GM12872 (cell line): ENCODE measurements at regions not wholly inside any gene's neighbourhood (a gene's known extent, or its start where the extent isn't known, plus 50 kb on each side); places are given as distances from the start of the nearest gene placed in this dataset.

ENCODE experiments used
- CTCF ChIP-seq: IDR thresholded peaks from 3 replicates; pipeline ENCODE4 v1.5.1; 2011; ENCODE audit warnings: low read depth, mild to moderate bottlenecking, low read length, moderate library complexity; ENCODE audit not compliant: insufficient read depth

DNA sequence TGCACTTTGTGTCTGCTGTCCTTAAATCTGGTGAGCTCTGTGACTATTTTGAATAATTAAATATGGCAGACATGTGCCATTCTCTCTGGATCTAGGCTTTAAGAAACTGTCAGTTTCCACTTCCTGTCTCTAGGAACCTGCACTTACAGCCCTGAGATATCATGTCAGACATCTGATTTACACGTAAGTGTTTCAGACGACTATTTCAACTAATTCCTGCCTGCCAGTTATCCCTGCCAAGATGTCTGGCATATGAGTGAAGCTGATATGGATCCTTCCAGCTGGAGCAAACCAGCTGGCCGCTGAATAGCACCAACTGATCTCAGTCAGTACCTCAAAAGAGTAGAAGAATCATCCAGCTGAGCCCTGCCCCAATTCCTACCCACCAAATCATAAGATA, 362.2 kb upstream of the SMIM30 start:
- no peak for TF ChIP-seq CTCF

DNA sequence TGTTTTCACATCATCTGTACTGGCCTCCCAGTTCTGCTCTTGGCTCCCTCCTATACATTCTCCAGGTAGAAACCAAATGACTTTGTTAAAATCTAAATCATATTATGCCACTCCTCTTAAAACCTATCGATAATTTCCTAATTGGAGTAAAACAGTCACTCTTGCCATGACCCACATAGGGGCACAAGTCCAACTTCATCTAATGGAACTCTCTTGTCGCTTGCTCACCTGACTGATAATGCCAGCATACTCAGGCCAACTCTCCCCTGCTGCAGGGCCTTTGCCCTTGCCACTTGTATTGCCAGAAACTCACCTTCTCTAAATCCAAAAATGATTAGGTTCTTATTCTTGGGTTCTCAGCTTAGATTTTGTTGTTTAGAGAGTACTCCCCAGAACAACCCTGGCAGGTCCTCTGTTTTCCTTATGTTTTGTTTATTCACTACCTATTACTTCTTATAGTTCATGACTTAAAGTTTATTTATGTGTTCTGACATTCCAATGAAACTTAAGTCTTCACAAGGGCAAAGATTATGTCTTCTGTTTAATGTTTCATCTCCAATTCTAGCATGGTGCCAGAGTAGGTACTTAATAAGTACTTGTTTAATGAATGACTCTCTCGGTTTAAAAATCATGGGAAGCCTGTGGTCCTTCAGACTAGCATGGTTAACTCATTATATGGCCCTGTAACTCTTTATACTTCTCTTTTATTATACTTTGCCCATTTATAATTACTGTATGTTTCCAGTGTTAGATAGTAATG, 345.9 kb upstream of the SMIM30 start:
- no peak for TF ChIP-seq CTCF

DNA sequence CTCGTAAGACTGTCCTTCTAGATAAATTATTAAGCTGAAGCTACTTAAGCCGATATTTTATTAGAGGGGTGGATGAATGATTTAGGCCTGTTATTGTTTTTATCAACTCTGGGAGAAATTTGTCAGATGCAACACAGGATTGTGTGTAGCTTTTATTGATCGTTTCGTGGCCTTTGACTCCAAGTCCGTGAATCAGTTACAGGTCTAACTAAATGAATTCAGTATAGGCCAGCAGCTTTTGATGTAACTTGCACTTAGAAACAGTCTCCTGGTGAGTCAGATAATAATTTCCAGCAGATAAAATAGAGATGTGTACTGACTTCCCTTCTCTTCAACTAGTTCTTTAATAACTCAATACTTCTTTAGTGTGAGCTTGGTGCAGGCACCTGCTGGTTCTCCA, 341.7 kb upstream of the SMIM30 start:
- no peak for TF ChIP-seq CTCF

GRCh38 chr7:113456533-113456932, 338.2 kb upstream of the SMIM30 start:
- TF ChIP-seq CTCF: no peak

- TF ChIP-seq CTCF: no peak
Observed at GRCh38 chr7:113454597-113455169, 336.3 kb upstream of the SMIM30 start.

DNA sequence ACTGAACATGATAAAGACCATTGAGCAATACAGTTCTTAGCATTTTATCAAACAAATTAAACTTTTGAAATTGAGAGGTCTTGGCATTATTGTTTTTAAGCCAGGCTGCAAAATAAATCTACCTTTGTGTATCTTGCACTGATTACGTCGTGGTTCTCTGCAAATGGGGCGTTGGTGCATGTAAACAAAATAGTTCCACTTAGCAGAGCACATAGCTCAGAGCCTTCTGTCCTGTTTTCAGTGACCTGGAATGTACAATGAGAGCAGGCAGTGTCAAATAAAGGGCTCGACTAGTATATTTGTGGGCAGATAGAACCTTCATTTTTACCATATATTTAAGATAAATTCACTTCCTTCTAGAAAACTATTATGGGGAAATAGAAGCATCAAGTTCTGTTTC, 333.9 kb upstream of the SMIM30 start:
- no peak for TF ChIP-seq CTCF

GRCh38 chr7:113446791-113447190, 328.4 kb upstream of the SMIM30 start:
- TF ChIP-seq CTCF: no peak
